GM23248 (cell line): ENCODE measurements at regions not wholly inside any gene's neighbourhood (a gene's known extent, or its start where the extent isn't known, plus 50 kb on each side); places are given as distances from the start of the nearest gene placed in this dataset.
A peak's percentile ranks its signal among the peaks of the same experiment; 100 is the strongest.

Experiments
- DNase-seq: peaks from one replicate; pipeline ENCODE4 v3.0.0-alpha.2; 2015
- H2AFZ ChIP-seq: fragments of 200-600 bp; sonication (generic); 2 replicates; pipeline ENCODE4 v1.6.1; 2016; ENCODE audit warnings: antibody characterized with exemption
- H3F3A ChIP-seq: fragments of 200-600 bp; sonication (generic); 2 replicates; pipeline ENCODE4 v1.6.1; 2016; ENCODE audit warnings: mild to moderate bottlenecking, antibody characterized with exemption, mixed run types; ENCODE audit not compliant: insufficient read depth
- H3K27ac ChIP-seq: fragments of 200-600 bp; sonication (generic); 2 replicates; pipeline ENCODE4 v1.5.1; 2016; ENCODE audit warnings: mild to moderate bottlenecking
- H3K27me3 ChIP-seq: fragments of 200-600 bp; sonication (generic); replicated peaks from 2 replicates; pipeline ENCODE4 v1.6.1; 2016; ENCODE audit warnings: mild to moderate bottlenecking; ENCODE audit not compliant: insufficient read depth
- H3K36me3 ChIP-seq: fragments of 200-600 bp; sonication (generic); 2 replicates; pipeline ENCODE4 v1.6.1; 2016; ENCODE audit warnings: low read depth, mild to moderate bottlenecking
- H3K4me1 ChIP-seq: fragments of 200-600 bp; sonication (generic); 2 replicates; pipeline ENCODE4 v1.6.1; 2016; ENCODE audit warnings: mild to moderate bottlenecking; ENCODE audit not compliant: insufficient read depth
- H3K4me2 ChIP-seq: fragments of 200-600 bp; sonication (generic); one replicate; pipeline ENCODE4 v1.6.1; 2016; ENCODE audit warnings: mild to moderate bottlenecking; ENCODE audit not compliant: unreplicated experiment
- H3K4me3 ChIP-seq: fragments of 200-600 bp; sonication (generic); 2 replicates; pipeline ENCODE4 v1.5.1; 2016; ENCODE audit warnings: mild to moderate bottlenecking
- H3K79me2 ChIP-seq: fragments of 200-600 bp; sonication (generic); 2 replicates; pipeline ENCODE4 v1.6.1; 2016; ENCODE audit warnings: mild to moderate bottlenecking; ENCODE audit not compliant: insufficient read depth
- H3K9ac ChIP-seq: fragments of 200-600 bp; sonication (generic); 2 replicates; pipeline ENCODE4 v1.6.1; 2016; ENCODE audit warnings: mild to moderate bottlenecking
- H3K9me2 ChIP-seq: fragments of 200-600 bp; sonication (generic); 2 replicates; pipeline ENCODE4 v1.6.1; 2016; ENCODE audit warnings: mixed run types, mild to moderate bottlenecking, moderate library complexity; ENCODE audit not compliant: insufficient read depth
- H3K9me3 ChIP-seq: fragments of 200-600 bp; sonication (generic); one replicate; pipeline ENCODE4 v1.6.1; 2017; ENCODE audit warnings: low read depth
- H4K20me1 ChIP-seq: fragments of 200-600 bp; sonication (generic); 2 replicates; pipeline ENCODE4 v1.6.0; 2016; ENCODE audit not compliant: insufficient read depth
- EZH2 ChIP-seq: fragments of 200-600 bp; sonication (generic); IDR thresholded peaks from 2 replicates; pipeline ENCODE4 v1.6.1; 2018; ENCODE audit warnings: antibody characterized with exemption, mild to moderate bottlenecking; ENCODE audit not compliant: insufficient read depth, poor library complexity, severe bottlenecking
- EZH2phosphoT487 ChIP-seq: fragments of 200-600 bp; sonication (generic); IDR thresholded peaks from 2 replicates; pipeline ENCODE4 v1.6.1; 2018; ENCODE audit warnings: antibody characterized with exemption, moderate library complexity, mild to moderate bottlenecking, low read depth; ENCODE audit not compliant: insufficient read depth
- WGBS, 2 experiments: methylation state at CpG; one replicate each; pipeline ENCODE4 v1.1.6; 2015 to 2017; ENCODE audit warnings: low lambda C conversion rate in 2 of 2, low coverage in 1 of 2; ENCODE audit errors: missing lambda C conversion rate in 2 of 2; 5-methylcytosine and 5-hydroxymethylcytosine counted together
- in situ Hi-C: fragments of 300-500 bp; cut with MboI; formaldehyde crosslinking; loops from 2 replicates; pipeline ENCODE4 v1.15.0; 2020

GRCh38 chr6:44009425-44010321 is 117.6 kb downstream of the MRPL14 start:
- no peaks in the 10 kb centered on the region for H3K9me2 ChIP-seq
- H3F3A ChIP-seq = peaks cover 17% of the 10 kb centered on the region
- no peaks in the 10 kb centered on the region for H3K9me3 ChIP-seq
- no peaks in the 10 kb centered on the region for H4K20me1 ChIP-seq
- peaks cover 27% of the 10 kb centered on the region for H3K4me1 ChIP-seq
- H3K79me2 ChIP-seq = no peaks in the 10 kb centered on the region
- no peak overlapping the region; the same call in 1 of the 2 replicates for H3K9ac ChIP-seq
- no peaks in the 10 kb centered on the region for H3K27me3 ChIP-seq
- DNase-seq = no peak
- H2AFZ ChIP-seq = no peak overlapping the region
- H3K36me3 ChIP-seq = no peaks in the 10 kb centered on the region
- no peak for TF ChIP-seq EZH2
- TF ChIP-seq EZH2phosphoT487 = no peak
- in situ Hi-C loops = no loop called here
- no peak overlapping the region for H3K4me3 ChIP-seq
- peak overlapping the region; percentile 90 for H3K27ac ChIP-seq
- H3K4me2 ChIP-seq = no peak overlapping the region
- 84 to 86% methylated on average over 10 to 11 of the region's 11 CpGs for WGBS, 2 experiments

DNA sequence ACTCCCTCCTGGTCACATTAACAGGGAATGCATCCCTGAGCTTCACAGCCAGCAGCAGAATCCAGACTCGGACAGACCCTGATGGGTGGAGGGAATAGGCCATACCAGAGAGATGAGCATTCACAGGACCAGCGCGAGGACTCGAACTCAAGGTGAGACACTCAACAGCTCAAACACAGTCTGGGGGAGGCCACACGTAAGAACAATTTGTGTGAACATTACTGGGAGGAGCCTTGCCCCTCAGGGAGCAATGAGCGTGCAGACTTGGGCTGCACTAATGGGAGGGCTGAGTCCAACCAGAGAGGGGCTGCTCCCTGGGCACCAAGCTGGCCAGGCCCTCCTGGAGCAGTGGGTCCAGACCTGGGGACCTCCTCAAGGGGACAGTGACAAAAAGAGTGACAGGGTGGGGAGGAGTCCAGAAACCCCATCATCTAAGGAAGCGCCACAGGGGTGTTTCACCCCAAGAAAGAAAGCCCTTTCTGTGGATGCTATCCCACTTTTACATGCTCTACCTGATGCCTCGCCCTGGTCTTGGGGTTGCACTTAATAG is 118.4 kb downstream of the MRPL14 start:
- Histone ChIP-seq H3K9ac (no peak overlapping the region), H4K20me1 (no peaks in the 10 kb centered on the region), H3K4me1 (peaks cover 30% of the 10 kb centered on the region), H3K79me2 (no peaks in the 10 kb centered on the region), H3K27ac (no peak overlapping the region), H3K9me3 (no peaks in the 10 kb centered on the region), H3K9me2 (no peaks in the 10 kb centered on the region), H3K27me3 (no peaks in the 10 kb centered on the region), H3K4me2 (no peak overlapping the region), H2AFZ (no peak overlapping the region), H3K4me3 (no peak overlapping the region), H3F3A (peaks cover 17% of the 10 kb centered on the region), H3K36me3 (no peaks in the 10 kb centered on the region)
- 96% methylated on average over 8 of the region's 8 CpGs for WGBS, 2 experiments
- in situ Hi-C loops = no loop called here
- TF ChIP-seq EZH2phosphoT487 (no peak), EZH2 (no peak)
- DNase-seq = no peak

GRCh38 chr6:44007818-44008621 is 119.2 kb downstream of the MRPL14 start:
- H3F3A ChIP-seq = peaks cover 17% of the 10 kb centered on the region
- TF ChIP-seq EZH2phosphoT487 = no peak
- no peak for TF ChIP-seq EZH2
- H3K36me3 ChIP-seq = no peaks in the 10 kb centered on the region
- DNase-seq = no peak
- H3K4me2 ChIP-seq = no peak overlapping the region
- no peaks in the 10 kb centered on the region for H4K20me1 ChIP-seq
- H3K9me3 ChIP-seq = no peaks in the 10 kb centered on the region
- peaks cover 30% of the 10 kb centered on the region for H3K4me1 ChIP-seq
- H3K9me2 ChIP-seq = no peaks in the 10 kb centered on the region
- WGBS, 2 experiments = 85 to 86% methylated on average over 12 to 13 of the region's 13 CpGs
- H3K9ac ChIP-seq = no peak overlapping the region
- H3K4me3 ChIP-seq = no peak overlapping the region
- H3K27me3 ChIP-seq = no peaks in the 10 kb centered on the region
- in situ Hi-C loops = no loop called here
- H3K27ac ChIP-seq = no peak overlapping the region
- no peak overlapping the region for H2AFZ ChIP-seq
- no peaks in the 10 kb centered on the region for H3K79me2 ChIP-seq

GRCh38 chr6:44006872-44007303 is 120.4 kb downstream of the MRPL14 start:
- TF ChIP-seq EZH2 = no peak
- TF ChIP-seq EZH2phosphoT487 = no peak
- Histone ChIP-seq H3K27me3 (no peaks in the 10 kb centered on the region), H3K79me2 (no peaks in the 10 kb centered on the region), H3K36me3 (no peaks in the 10 kb centered on the region), H3K9me2 (no peaks in the 10 kb centered on the region), H3K27ac (no peak overlapping the region), H4K20me1 (no peaks in the 10 kb centered on the region), H3K9ac (no peak overlapping the region), H2AFZ (no peak overlapping the region), H3K4me2 (no peak overlapping the region), H3K9me3 (no peaks in the 10 kb centered on the region), H3K4me3 (no peak overlapping the region), H3K4me1 (peaks cover 32% of the 10 kb centered on the region), H3F3A (peaks cover 10% of the 10 kb centered on the region)
- DNase-seq = no peak
- in situ Hi-C loops = no loop called here
- WGBS, 2 experiments = 86 to 87% methylated on average over 6 of the region's 6 CpGs
